ENCODE measurements at regions not wholly inside any gene's neighbourhood (a gene's known extent, or its start where the extent isn't known, plus 50 kb on each side); places are given as distances from the start of the nearest gene placed in this dataset.

DNA sequence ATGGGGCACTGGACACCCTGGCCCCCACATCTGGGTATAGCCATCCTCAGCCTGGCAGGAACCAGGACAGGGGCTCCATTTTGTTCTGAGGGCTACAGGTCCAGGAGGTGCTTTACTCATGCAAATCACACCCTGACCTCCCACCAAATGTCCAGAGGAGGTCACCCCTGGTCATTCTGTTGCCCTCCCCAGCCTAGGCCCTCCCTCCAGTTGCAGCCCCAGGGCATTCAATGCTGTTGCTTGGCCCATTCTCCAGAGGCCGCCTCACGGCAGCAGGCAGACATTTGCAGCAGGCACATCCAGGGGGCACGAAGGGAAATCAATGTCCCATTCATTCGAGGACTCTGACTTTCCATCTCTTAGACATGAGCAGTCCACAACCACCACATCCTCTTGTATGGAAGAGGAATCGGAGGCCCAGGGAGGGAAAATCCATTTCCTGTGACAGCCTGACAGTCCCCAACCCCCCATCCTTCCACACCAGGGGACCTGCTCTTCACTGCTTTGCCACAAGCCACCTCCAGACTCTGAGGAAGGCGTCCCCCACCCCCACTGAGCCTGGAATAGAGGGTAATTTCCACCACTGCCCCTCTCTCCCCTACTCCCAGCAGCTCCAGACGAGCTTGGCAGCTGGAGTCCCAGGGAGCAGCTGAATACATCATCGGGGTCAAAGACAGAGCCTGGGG is 76.2 kb upstream of the UNC5B start:
- DNase-seq (ENCODE audit: low spot score): no peak
- H3K27ac Mint-ChIP-seq: no peak overlapping the region
- H3K4me3 Mint-ChIP-seq: no peak overlapping the region

GRCh38 chr10:71137701-71138100 is 74.7 kb upstream of the UNC5B start:
- Mint-ChIP-seq H3K4me1 (ENCODE audit: low read depth in 2 of 2) (peaks cover 0 to 2% of the 10 kb centered on the region in 2 donors), H3K9me3 (no peaks in the 10 kb centered on the region)
- no peak for ATAC-seq

More for the DNA sequence above, 76.2 kb upstream of the UNC5B start:
- Mint-ChIP-seq H3K4me1 (ENCODE audit: low read depth in 2 of 2) (peaks cover 0 to 6% of the 10 kb centered on the region in 2 donors), H3K36me3 (no peaks in the 10 kb centered on the region), H3K27me3 (peaks cover 6 to 14% of the 10 kb centered on the region in 2 donors), H3K9me3 (no peaks in the 10 kb centered on the region)
- ATAC-seq: no peak

DNA sequence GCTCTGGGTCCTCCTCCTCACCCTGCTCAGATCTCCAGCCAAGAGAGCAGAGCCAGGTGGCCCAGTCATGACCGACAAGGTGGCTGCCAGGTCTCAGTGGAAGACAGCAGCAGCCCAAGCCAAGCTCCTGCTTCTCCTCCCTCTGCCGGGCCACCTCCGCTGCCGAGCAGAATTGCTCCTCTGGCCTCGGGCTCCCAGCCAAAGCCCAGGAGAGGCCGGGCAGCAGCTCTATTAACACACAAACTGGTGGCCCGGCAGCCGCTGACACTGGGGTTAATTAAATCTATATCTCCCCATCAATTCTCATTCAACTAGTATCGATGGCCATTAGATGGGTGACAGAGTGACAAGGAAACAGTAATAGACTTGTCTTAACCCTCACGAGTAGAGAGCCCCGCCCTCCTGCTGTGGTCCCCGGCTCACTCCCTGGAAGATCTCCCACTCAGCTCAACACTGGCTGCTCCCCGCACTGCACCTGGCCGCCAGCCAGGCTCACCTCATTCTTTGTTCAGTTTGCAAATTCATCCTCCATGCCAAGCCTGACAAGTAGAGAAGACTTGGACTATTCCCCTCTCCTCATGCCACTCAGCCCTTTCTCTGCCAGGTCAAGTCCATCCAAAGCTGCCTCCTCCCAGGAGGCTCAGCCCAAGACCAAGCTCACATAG is 74.1 kb upstream of the UNC5B start:
- Mint-ChIP-seq H3K9me3 (no peaks in the 10 kb centered on the region), H3K36me3 (no peaks in the 10 kb centered on the region), H3K4me3 (no peak overlapping the region), H3K27me3 (peaks cover 12 to 13% of the 10 kb centered on the region in 2 donors), H3K27ac (no peak overlapping the region), H3K4me1 (ENCODE audit: low read depth in 2 of 2) (no peaks in the 10 kb centered on the region)
- DNase-seq (ENCODE audit: low spot score) (no peak), ATAC-seq (no peak)

More at GRCh38 chr10:71137701-71138100, 74.7 kb upstream of the UNC5B start:
- Mint-ChIP-seq H3K27me3 (peaks cover 12 to 15% of the 10 kb centered on the region in 2 donors), H3K4me3 (no peak overlapping the region), H3K27ac (no peak overlapping the region), H3K36me3 (no peaks in the 10 kb centered on the region)
- no peak for DNase-seq (ENCODE audit: low spot score)

DNA sequence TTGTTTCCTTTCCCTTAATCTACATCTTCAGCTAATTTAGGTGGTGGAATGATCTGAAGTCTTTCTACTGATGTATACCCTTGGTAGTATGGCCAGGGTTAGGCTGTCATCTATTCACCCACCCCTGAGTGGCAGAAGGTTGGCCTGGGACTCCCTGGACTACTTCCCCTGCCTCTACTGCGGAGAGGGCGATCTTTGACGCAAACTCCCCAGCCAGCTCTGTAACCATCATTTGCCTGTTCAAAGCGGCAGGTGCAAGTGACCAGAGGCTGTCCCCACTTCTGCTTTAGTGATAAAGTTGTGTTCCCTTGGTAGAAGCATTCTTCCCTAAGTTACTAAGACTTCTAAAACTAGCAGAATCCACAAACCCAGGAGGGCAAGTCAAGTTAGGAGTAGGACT is 70.8 kb upstream of the UNC5B start:
- H3K27me3 Mint-ChIP-seq: peaks cover 10 to 12% of the 10 kb centered on the region in 2 donors
- no peaks in the 10 kb centered on the region for H3K4me1 Mint-ChIP-seq (ENCODE audit: low read depth in 2 of 2)
- no peaks in the 10 kb centered on the region for H3K36me3 Mint-ChIP-seq
- no peak overlapping the region for H3K4me3 Mint-ChIP-seq
- H3K27ac Mint-ChIP-seq: no peak overlapping the region
- H3K9me3 Mint-ChIP-seq: no peaks in the 10 kb centered on the region
- DNase-seq (ENCODE audit: low spot score): no peak
- ATAC-seq: no peak

- DNase-seq (ENCODE audit: low spot score) (no peak), ATAC-seq (no peak)
- Mint-ChIP-seq H3K4me3 (no peak overlapping the region), H3K27me3 (peaks cover 12 to 14% of the 10 kb centered on the region in 2 donors), H3K4me1 (ENCODE audit: low read depth in 2 of 2) (no peaks in the 10 kb centered on the region), H3K9me3 (no peaks in the 10 kb centered on the region), H3K27ac (no peak overlapping the region), H3K36me3 (no peaks in the 10 kb centered on the region)
Observed at GRCh38 chr10:71143170-71143569, 69.2 kb upstream of the UNC5B start.

- peaks cover 11 to 12% of the 10 kb centered on the region in 2 donors for H3K27me3 Mint-ChIP-seq
- DNase-seq (ENCODE audit: low spot score) (no peak), ATAC-seq (no peak)
- no peaks in the 10 kb centered on the region for H3K4me1 Mint-ChIP-seq (ENCODE audit: low read depth in 2 of 2)
- H3K27ac Mint-ChIP-seq: no peak overlapping the region
- no peaks in the 10 kb centered on the region for H3K9me3 Mint-ChIP-seq
- H3K36me3 Mint-ChIP-seq: no peaks in the 10 kb centered on the region
- H3K4me3 Mint-ChIP-seq: no peak overlapping the region
Observed at GRCh38 chr10:71143610-71144009, 68.8 kb upstream of the UNC5B start.

DNA sequence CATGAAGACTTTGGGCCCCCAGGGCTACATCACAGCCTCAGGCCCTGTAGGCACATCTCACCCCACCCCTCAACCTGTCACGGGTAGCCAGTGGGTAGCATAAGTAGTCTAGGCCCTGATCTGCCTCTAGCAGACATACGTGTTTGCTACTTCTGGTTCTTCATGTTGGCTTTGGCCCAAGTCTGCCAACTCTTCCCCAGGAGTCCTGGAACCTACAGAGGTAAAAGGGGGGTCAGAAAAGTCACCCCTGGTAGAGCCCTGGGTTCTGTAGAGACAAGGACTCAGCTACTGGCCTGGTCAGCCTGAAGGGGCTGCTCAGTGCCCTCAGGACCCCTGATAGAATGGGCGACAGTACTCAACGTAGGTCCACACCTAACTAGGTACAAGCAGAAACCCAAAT is 67.5 kb upstream of the UNC5B start:
- Mint-ChIP-seq H3K9me3 (no peaks in the 10 kb centered on the region), H3K27ac (no peak overlapping the region), H3K27me3 (peaks cover 6 to 7% of the 10 kb centered on the region in 2 donors), H3K4me1 (ENCODE audit: low read depth in 2 of 2) (no peaks in the 10 kb centered on the region), H3K4me3 (no peak overlapping the region), H3K36me3 (no peaks in the 10 kb centered on the region)
- DNase-seq (ENCODE audit: low spot score): no peak
- no peak for ATAC-seq

DNA sequence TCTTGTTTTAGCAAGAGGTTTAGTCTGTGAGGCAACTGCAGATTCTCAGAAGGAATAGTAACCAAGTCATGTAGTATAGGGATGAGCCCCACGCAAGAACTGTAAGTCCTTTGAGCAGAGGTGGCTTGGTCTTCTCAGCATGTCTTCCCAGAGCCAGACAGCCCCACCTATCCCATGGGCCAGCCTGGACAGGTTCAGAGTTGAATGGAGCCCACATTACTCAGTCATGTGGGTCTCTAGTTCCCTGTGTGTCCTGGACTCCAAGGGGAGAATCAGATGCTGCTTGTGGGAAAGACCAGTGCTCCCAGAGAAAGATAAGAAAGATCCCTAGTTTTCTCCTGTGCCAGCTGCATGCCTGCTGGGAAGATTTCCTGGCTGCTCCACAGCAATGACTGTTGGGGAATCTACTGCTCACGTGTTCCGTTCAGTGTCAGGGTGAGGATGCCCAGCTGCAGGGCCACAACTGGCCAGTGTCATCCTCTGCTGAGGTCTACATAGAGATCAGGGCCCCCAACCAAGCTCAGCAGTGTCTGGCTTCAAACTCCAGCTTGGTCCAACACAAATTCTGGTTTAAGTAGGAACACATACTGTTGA is 66.9 kb upstream of the UNC5B start:
- no peak for DNase-seq (ENCODE audit: low spot score)
- no peaks in the 10 kb centered on the region for H3K36me3 Mint-ChIP-seq
- no peaks in the 10 kb centered on the region for H3K9me3 Mint-ChIP-seq
- H3K27ac Mint-ChIP-seq: no peak overlapping the region
- no peak overlapping the region for H3K4me3 Mint-ChIP-seq
- ATAC-seq: no peak
- H3K27me3 Mint-ChIP-seq: peaks cover 6 to 7% of the 10 kb centered on the region in 2 donors
- no peaks in the 10 kb centered on the region for H3K4me1 Mint-ChIP-seq (ENCODE audit: low read depth in 2 of 2)

- H3K27ac Mint-ChIP-seq: no peak overlapping the region
- no peak for ATAC-seq
- no peaks in the 10 kb centered on the region for H3K4me1 Mint-ChIP-seq (ENCODE audit: low read depth in 2 of 2)
- no peaks in the 10 kb centered on the region for H3K36me3 Mint-ChIP-seq
- no peaks in the 10 kb centered on the region for H3K9me3 Mint-ChIP-seq
- no peak for DNase-seq (ENCODE audit: low spot score)
- peaks cover 0 to 4% of the 10 kb centered on the region in 2 donors for H3K27me3 Mint-ChIP-seq
- H3K4me3 Mint-ChIP-seq: no peak overlapping the region
Observed at GRCh38 chr10:71150796-71151195, 61.6 kb upstream of the UNC5B start.

GRCh38 chr10:71152043-71152442 is 60.3 kb upstream of the UNC5B start:
- no peaks in the 10 kb centered on the region for H3K27me3 Mint-ChIP-seq
- no peak overlapping the region for H3K27ac Mint-ChIP-seq
- no peaks in the 10 kb centered on the region for H3K9me3 Mint-ChIP-seq
- H3K4me1 Mint-ChIP-seq (ENCODE audit: low read depth in 2 of 2): no peaks in the 10 kb centered on the region
- no peak for DNase-seq (ENCODE audit: low spot score)
- H3K36me3 Mint-ChIP-seq: no peaks in the 10 kb centered on the region
- no peak for ATAC-seq
- H3K4me3 Mint-ChIP-seq: no peak overlapping the region

DNA sequence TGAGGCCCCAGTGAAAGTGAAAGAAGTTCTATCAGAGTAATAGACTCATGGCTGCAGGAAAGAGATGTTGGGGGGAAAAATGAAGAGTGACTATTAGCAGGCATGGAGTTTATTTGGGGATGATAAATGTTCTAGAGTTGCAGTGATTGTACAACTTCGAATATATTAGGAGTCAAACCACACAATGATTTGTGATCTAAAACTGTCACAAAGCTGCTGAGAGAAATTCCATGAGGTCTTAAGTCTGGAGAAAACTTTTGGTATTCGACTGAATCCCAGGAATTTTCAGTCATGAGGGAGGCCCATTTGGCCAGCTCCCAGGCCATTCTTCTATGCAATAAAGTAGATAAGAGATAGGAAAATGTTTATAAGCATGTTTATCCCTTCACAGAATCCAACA is 55.9 kb upstream of the UNC5B start:
- ATAC-seq (no peak), DNase-seq (ENCODE audit: low spot score) (no peak)
- peaks cover 0 to 6% of the 10 kb centered on the region in 2 donors for H3K4me1 Mint-ChIP-seq (ENCODE audit: low read depth in 2 of 2)
- H3K4me3 Mint-ChIP-seq: no peak overlapping the region
- no peaks in the 10 kb centered on the region for H3K9me3 Mint-ChIP-seq
- H3K36me3 Mint-ChIP-seq: no peaks in the 10 kb centered on the region
- no peak overlapping the region for H3K27ac Mint-ChIP-seq
- H3K27me3 Mint-ChIP-seq: no peaks in the 10 kb centered on the region

GRCh38 chr10:71157435-71157834 is 54.9 kb upstream of the UNC5B start:
- no peak overlapping the region for H3K4me3 Mint-ChIP-seq
- H3K4me1 Mint-ChIP-seq (ENCODE audit: low read depth in 2 of 2): peaks cover 0 to 9% of the 10 kb centered on the region in 2 donors
- no peaks in the 10 kb centered on the region for H3K36me3 Mint-ChIP-seq
- ATAC-seq (peak in 1 of 2 donors; percentile 53), DNase-seq (ENCODE audit: low spot score) (no peak)
- H3K27me3 Mint-ChIP-seq: no peaks in the 10 kb centered on the region
- no peak overlapping the region for H3K27ac Mint-ChIP-seq
- no peaks in the 10 kb centered on the region for H3K9me3 Mint-ChIP-seq

DNA sequence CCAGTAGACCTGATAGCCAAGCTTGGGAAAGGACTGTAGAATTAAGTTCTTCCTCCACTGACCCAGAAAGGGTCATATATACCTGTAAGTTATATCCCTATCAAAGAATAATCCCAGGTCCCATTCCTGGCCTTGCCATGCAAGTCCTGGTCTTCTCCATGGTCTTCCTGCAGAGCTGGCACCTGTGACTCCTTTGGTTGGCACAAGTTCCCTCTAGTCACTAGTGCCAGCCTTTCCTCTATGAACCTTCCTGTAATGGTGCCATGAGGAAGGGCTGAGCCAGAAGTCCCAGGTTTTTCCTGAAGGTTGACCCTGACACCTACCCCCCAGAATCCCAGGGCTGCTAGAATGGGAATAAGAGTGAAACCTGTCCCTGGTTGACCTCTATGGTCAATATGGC is 54.1 kb upstream of the UNC5B start:
- no peak overlapping the region for H3K4me3 Mint-ChIP-seq
- ATAC-seq: no peak
- H3K9me3 Mint-ChIP-seq: no peaks in the 10 kb centered on the region
- no peaks in the 10 kb centered on the region for H3K36me3 Mint-ChIP-seq
- no peak overlapping the region for H3K27ac Mint-ChIP-seq
- peaks cover 2 to 5% of the 10 kb centered on the region in 2 donors for H3K27me3 Mint-ChIP-seq
- H3K4me1 Mint-ChIP-seq (ENCODE audit: low read depth in 2 of 2): peaks cover 0 to 9% of the 10 kb centered on the region in 2 donors
- DNase-seq (ENCODE audit: low spot score): no peak

DNA sequence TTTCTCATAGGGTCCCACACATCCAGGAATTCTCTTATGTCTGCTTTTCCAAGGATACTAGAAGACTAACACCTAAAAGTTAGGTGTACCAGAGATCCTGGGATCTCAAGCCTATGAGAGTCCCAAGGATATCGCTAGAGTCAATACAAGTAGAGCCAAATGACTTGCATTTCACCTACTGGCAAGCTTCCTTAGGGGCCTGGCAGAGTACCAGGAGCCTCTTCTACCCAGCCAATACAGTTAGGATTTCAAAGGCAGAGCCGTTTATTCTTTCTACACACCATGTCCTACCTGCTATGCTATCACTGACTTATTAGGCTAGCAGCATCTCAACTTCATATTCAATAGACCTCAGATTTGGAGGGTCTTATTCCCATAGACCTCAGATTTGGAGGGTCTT is 53.5 kb upstream of the UNC5B start:
- Mint-ChIP-seq H3K9me3 (no peaks in the 10 kb centered on the region), H3K27ac (no peak overlapping the region), H3K27me3 (peaks cover 2 to 8% of the 10 kb centered on the region in 2 donors), H3K36me3 (no peaks in the 10 kb centered on the region), H3K4me3 (no peak overlapping the region), H3K4me1 (ENCODE audit: low read depth in 2 of 2) (peaks cover 0 to 9% of the 10 kb centered on the region in 2 donors)
- DNase-seq (ENCODE audit: low spot score) (no peak), ATAC-seq (no peak)

Measured in natural killer cell treated with Interleukin-12 subunit alpha and Interleukin-12 subunit beta and Interleukin-15 and Interleukin-18, amount 100 ng/mL, for 72 hours (primary cell).